H1 (cell line): ENCODE measurements at regions not wholly inside any gene's neighbourhood (a gene's known extent, or its start where the extent isn't known, plus 50 kb on each side); places are given as distances from the start of the nearest gene placed in this dataset.

Source experiments
- CTCF ChIA-PET: fragments of 300-600 bp; sonication (Branson Sonifier 250); formaldehyde crosslinking; loops from one replicate; lab custom pipeline; 2021; ENCODE audit not compliant: partially characterized antibody; lab: Charles Lee
- POLR2A ChIA-PET: fragments of 300-600 bp; sonication (Branson Sonifier 250); formaldehyde crosslinking; loops from one replicate; lab custom pipeline; 2021; ENCODE audit warnings: inconsistent platforms; ENCODE audit not compliant: partially characterized antibody; lab: Charles Lee
- DNase-seq, 2 experiments: peaks; one replicate each; pipeline versions ENCODE4 v3.0.0 to v3.0.0-alpha.2; 2010 to 2022; ENCODE audit warnings: low spot score in 2 of 2, low read depth in 1 of 2, mixed read lengths in 1 of 2
- FAIRE-seq: peaks from 2 replicates; lab custom pipeline; 2011; peaks lifted over from hg19 to GRCh38; lab: Jason Lieb, UNC
- H2AFZ ChIP-seq: 2 replicates; pipeline ENCODE4 v1.8.1; 2012; ENCODE audit warnings: low read length, inconsistent platforms
- H2AK5ac ChIP-seq: 2 replicates; pipeline ENCODE4 v1.6.1; 2013; ENCODE audit warnings: low read depth, low read length
- H2BK120ac ChIP-seq: replicated peaks from 2 replicates; pipeline ENCODE3; 2013; ENCODE audit warnings: low read depth, low read length, inconsistent platforms
- H2BK12ac ChIP-seq: 2 replicates; pipeline ENCODE4 v1.6.1; 2013; ENCODE audit warnings: low read depth, low read length
- H2BK15ac ChIP-seq: 2 replicates; pipeline ENCODE4 v1.6.1; 2013; ENCODE audit warnings: low read length
- H2BK20ac ChIP-seq: 2 replicates; pipeline ENCODE4 v1.6.1; 2013; ENCODE audit warnings: low read length
- H2BK5ac ChIP-seq: 2 replicates; pipeline ENCODE4 v1.6.1; 2013; ENCODE audit warnings: low read depth, low read length
- H3K14ac ChIP-seq: 2 replicates; pipeline ENCODE4 v1.6.1; 2013; ENCODE audit warnings: inconsistent platforms; ENCODE audit not compliant: insufficient read length
- H3K18ac ChIP-seq: 2 replicates; pipeline ENCODE4 v1.6.1; 2013; ENCODE audit warnings: low read length; ENCODE audit errors: extremely low read depth
- H3K23ac ChIP-seq: 2 replicates; pipeline ENCODE4 v1.6.1; 2013; ENCODE audit warnings: inconsistent platforms; ENCODE audit not compliant: insufficient read length
- H3K23me2 ChIP-seq: 2 replicates; pipeline ENCODE4 v1.6.1; 2013; ENCODE audit warnings: low read depth, low read length
- H3K27ac ChIP-seq: 2 replicates; pipeline ENCODE4 v1.6.1; 2011; ENCODE audit warnings: low read depth, low read length, inconsistent platforms
- H3K27me3 ChIP-seq, 4 experiments: replicated peaks in 1 of 4; 1 replicate in 1 of 4; 2 replicates in 3 of 4; pipeline versions ENCODE4 v1.6.1 to v1.8.1; 2011 to 2013; ENCODE audit warnings: low read length in 3 of 4, mild to moderate bottlenecking in 3 of 4, inconsistent platforms in 2 of 4, mixed read lengths in 2 of 4, moderate library complexity in 1 of 4; ENCODE audit not compliant: control insufficient read depth in 3 of 4, insufficient read depth in 3 of 4; ENCODE audit errors: extremely low read depth in 1 of 4
- H3K36me3 ChIP-seq, 4 experiments: 2 replicates each; pipeline versions ENCODE4 v1.6.1 to v1.8.1; 2011 to 2013; ENCODE audit warnings: mild to moderate bottlenecking in 4 of 4, low read length in 3 of 4, moderate library complexity in 2 of 4, control low read depth in 1 of 4, inconsistent platforms in 1 of 4; ENCODE audit not compliant: insufficient read depth in 4 of 4, control insufficient read depth in 2 of 4
- H3K4ac ChIP-seq: replicated peaks from 2 replicates; pipeline ENCODE3; 2013; ENCODE audit warnings: low read length, low read depth, mixed read lengths, inconsistent platforms; ENCODE audit not compliant: insufficient read length
- H3K4me1 ChIP-seq, 4 experiments: replicated peaks in 1 of 4; 1 replicate in 1 of 4; 2 replicates in 3 of 4; pipeline versions ENCODE4 v1.6.1 to v1.8.1; 2011 to 2013; ENCODE audit warnings: low read length in 3 of 4, inconsistent platforms in 2 of 4, mixed read lengths in 1 of 4; ENCODE audit not compliant: insufficient read depth in 4 of 4, control insufficient read depth in 3 of 4
- H3K4me2 ChIP-seq, 2 experiments: 2 replicates each; pipeline versions ENCODE4 v1.6.1 to v1.8.1; 2011 to 2013; ENCODE audit warnings: low read depth in 2 of 2, low read length in 2 of 2, control low read depth in 1 of 2, inconsistent platforms in 1 of 2, mild to moderate bottlenecking in 1 of 2; ENCODE audit not compliant: insufficient read depth in 1 of 2
- H3K4me3 ChIP-seq, 4 experiments: fragments of 200-600, 300-600 bp in 1 of 4; sonication (generic), shearing (Covaris generic), sonication (Bioruptor Twin) in 1 of 4; 2 replicates each; pipeline versions ENCODE4 v1.5.1 to v1.8.1; 2011 to 2016; ENCODE audit warnings: low read length in 4 of 4, low read depth in 3 of 4, control low read depth in 2 of 4, inconsistent platforms in 2 of 4, mild to moderate bottlenecking in 2 of 4, mixed read lengths in 1 of 4, moderate library complexity in 1 of 4; ENCODE audit not compliant: insufficient read depth in 2 of 4; ENCODE audit errors: extremely low read depth in 1 of 4
- H3K56ac ChIP-seq: replicated peaks from 2 replicates; pipeline ENCODE3; 2013; ENCODE audit warnings: low read depth, mild to moderate bottlenecking, mixed read lengths, low read length, inconsistent platforms; ENCODE audit not compliant: insufficient read length
- H3K79me1 ChIP-seq: 2 replicates; pipeline ENCODE4 v1.6.1; 2013; ENCODE audit warnings: low read depth, low read length, control low read depth
- H3K79me2 ChIP-seq, 2 experiments: 2 replicates each; pipeline versions ENCODE4 v1.6.1 to v1.8.1; 2012 to 2013; ENCODE audit warnings: low read length in 2 of 2, mild to moderate bottlenecking in 2 of 2, inconsistent platforms in 1 of 2; ENCODE audit not compliant: insufficient read depth in 2 of 2, control insufficient read depth in 1 of 2
- H3K9ac ChIP-seq, 4 experiments: replicated peaks in 1 of 4; 1 replicate in 1 of 4; 2 replicates in 3 of 4; pipeline versions ENCODE4 v1.6.1 to v1.8.1; 2011 to 2013; ENCODE audit warnings: low read depth in 3 of 4, low read length in 3 of 4, control low read depth in 2 of 4, mild to moderate bottlenecking in 2 of 4, moderate library complexity in 2 of 4, inconsistent platforms in 1 of 4; ENCODE audit errors: extremely low read depth in 1 of 4
- H3K9me3 ChIP-seq, 2 experiments: 2 replicates each; pipeline versions ENCODE4 v1.6.1 to v1.8.1; 2012 to 2013; ENCODE audit warnings: mild to moderate bottlenecking in 2 of 2, moderate library complexity in 2 of 2, control low read depth in 1 of 2, inconsistent platforms in 1 of 2, low read depth in 1 of 2, low read length in 1 of 2, mixed read lengths in 1 of 2; ENCODE audit not compliant: insufficient read depth in 2 of 2
- H4K20me1 ChIP-seq, 2 experiments: replicated peaks in 1 of 2; 2 replicates each; pipeline versions ENCODE3 to v1.8.1; 2011 to 2013; ENCODE audit warnings: inconsistent platforms in 2 of 2, low read length in 2 of 2, mild to moderate bottlenecking in 1 of 2; ENCODE audit not compliant: insufficient read depth in 2 of 2, control insufficient read depth in 1 of 2
- H4K5ac ChIP-seq: 2 replicates; pipeline ENCODE4 v1.6.1; 2013; ENCODE audit warnings: low read length, low read depth, mixed read lengths, inconsistent platforms; ENCODE audit not compliant: insufficient read length
- H4K8ac ChIP-seq: 2 replicates; pipeline ENCODE4 v1.8.0; 2013; ENCODE audit warnings: mild to moderate bottlenecking, moderate library complexity, low read length, inconsistent platforms; ENCODE audit not compliant: insufficient read depth; ENCODE audit errors: extremely low read depth
- H4K91ac ChIP-seq: replicated peaks from 2 replicates; pipeline ENCODE3; 2013; ENCODE audit warnings: low read length, mixed read lengths, inconsistent platforms; ENCODE audit not compliant: insufficient read length
- ASH2L ChIP-seq: fragments of 200-600, 300-600 bp; sonication (generic); IDR thresholded peaks from one replicate; pipeline ENCODE4 v1.7.1; 2017; ENCODE audit warnings: low read length
- BACH1 ChIP-seq: IDR thresholded peaks from 2 replicates; pipeline ENCODE4 v1.6.1; 2012; ENCODE audit warnings: low read length, improper control_type of control experiment
- CHD2 ChIP-seq: IDR thresholded peaks from 2 replicates; pipeline ENCODE4 v1.6.1; 2012; ENCODE audit warnings: low read length, improper control_type of control experiment
- CTBP2 ChIP-seq: IDR thresholded peaks from 2 replicates; pipeline ENCODE4 v1.7.0; 2011; ENCODE audit warnings: borderline replicate concordance, mild to moderate bottlenecking, moderate library complexity, mixed read lengths, low read length; ENCODE audit not compliant: insufficient read depth, insufficient read length
- GTF2F1 ChIP-seq: IDR thresholded peaks from 2 replicates; pipeline ENCODE4 v1.6.1; 2012; ENCODE audit warnings: low read depth, low read length, improper control_type of control experiment, borderline replicate concordance
- JUND ChIP-seq: IDR thresholded peaks from 2 replicates; pipeline ENCODE4 v1.6.1; 2011; ENCODE audit warnings: mild to moderate bottlenecking, improper control_type of control experiment, low read length
- NANOG ChIP-seq: IDR thresholded peaks from 2 replicates; pipeline ENCODE4 v1.6.1; 2011; ENCODE audit warnings: low read length, low read depth, mild to moderate bottlenecking, inconsistent platforms; ENCODE audit not compliant: insufficient read depth, poor library complexity, severe bottlenecking
- POLR2A ChIP-seq, 2 experiments: IDR thresholded peaks; 1 replicate in 1 of 2; 2 replicates in 1 of 2; pipeline ENCODE4 v1.6.1; 2011; ENCODE audit warnings: low read depth in 2 of 2, low read length in 2 of 2, mild to moderate bottlenecking in 2 of 2; ENCODE audit errors: control extremely low read depth in 1 of 2
- RFX5 ChIP-seq: IDR thresholded peaks from 2 replicates; pipeline ENCODE4 v1.6.1; 2011; ENCODE audit warnings: low read depth, low read length, improper control_type of control experiment, borderline replicate concordance
- RXRA ChIP-seq: IDR thresholded peaks from 2 replicates; pipeline ENCODE4 v1.6.1; 2011; ENCODE audit warnings: low read depth, mild to moderate bottlenecking, low read length, moderate library complexity; ENCODE audit not compliant: insufficient read depth
- SIN3A ChIP-seq, 2 experiments: IDR thresholded peaks in 1 of 2; conservative IDR thresholded peaks in 1 of 2; 2 replicates each; pipeline ENCODE4 v1.6.1; 2011 to 2012; ENCODE audit warnings: low read length in 2 of 2, improper control_type of control experiment in 1 of 2, low read depth in 1 of 2, mild to moderate bottlenecking in 1 of 2
- SIX5 ChIP-seq: IDR thresholded peaks from 2 replicates; pipeline ENCODE4 v1.6.1; 2011; ENCODE audit warnings: mild to moderate bottlenecking, low read depth, low read length
- SP1 ChIP-seq: IDR thresholded peaks from 2 replicates; pipeline ENCODE4 v1.6.1; 2011; ENCODE audit warnings: low read depth, low read length
- SUZ12 ChIP-seq: fragments of 200-600 bp; sonication (generic); IDR thresholded peaks from 2 replicates; pipeline ENCODE4 v1.6.1; 2012; ENCODE audit warnings: mild to moderate bottlenecking, inconsistent platforms, low read length, moderate library complexity, mixed read lengths
- TBP ChIP-seq: IDR thresholded peaks from 2 replicates; pipeline ENCODE4 v1.6.1; 2011; ENCODE audit warnings: low read depth, low read length, improper control_type of control experiment
- TCF12 ChIP-seq: IDR thresholded peaks from 2 replicates; pipeline ENCODE4 v1.6.1; 2011; ENCODE audit warnings: low read depth, mild to moderate bottlenecking, low read length

- 0 out of 4 replicates have a peak, but pooled peaks cover 0 to 4% of the 10 kb centered on the region in 2 experiments for H3K9me3 ChIP-seq
- no peak for DNase-seq
- CTCF ChIA-PET, result interaction anchor here (0.6 to 1.2 kb wide), 2 partner anchors 10 to 15 kb away, joined by 3 read pairs; no protein-coding TSS in a partner anchor
- no peak overlapping the region for H2AFZ ChIP-seq
- H3K4me3 ChIP-seq, result peak overlapping the region in 1 of 4 experiments; percentile 31; a peak in 1 of 8 replicates
- no peak overlapping the region for H2AK5ac ChIP-seq
- no peaks in the 10 kb centered on the region for H3K79me1 ChIP-seq
- H2BK12ac ChIP-seq, result no peak overlapping the region
- H3K36me3 ChIP-seq, result peaks cover 0 to 2% (median 0%) of the 10 kb centered on the region in 4 experiments; a peak in 1 of 8 replicates
- H4K20me1 ChIP-seq, result no peaks in the 10 kb centered on the region
- H3K18ac ChIP-seq, result no peak overlapping the region; the same call in 1 of the 2 replicates
- no peak overlapping the region for H2BK5ac ChIP-seq
- POLR2A ChIA-PET, result no interaction called here
- no peaks in the 10 kb centered on the region for H3K79me2 ChIP-seq
- FAIRE-seq, result no peak
- no peak overlapping the region for H3K23ac ChIP-seq
- H3K9ac ChIP-seq, result no peak overlapping the region
- H2BK15ac ChIP-seq, result no peak overlapping the region
- no peaks in the 10 kb centered on the region for H3K27me3 ChIP-seq
- no peak overlapping the region for H4K5ac ChIP-seq
- H3K4me2 ChIP-seq, result no peak overlapping the region
- H2BK120ac ChIP-seq, result no peak overlapping the region
- no peak overlapping the region for H3K4ac ChIP-seq
- H2BK20ac ChIP-seq, result no peak overlapping the region
- no peak overlapping the region for H4K91ac ChIP-seq
- no peaks in the 10 kb centered on the region; the same call in 1 of the 2 replicates for H3K23me2 ChIP-seq
- no peak overlapping the region for H4K8ac ChIP-seq
- peaks cover 0 to 12% (median 3%) of the 10 kb centered on the region in 4 experiments; a peak in 4 of 7 replicates for H3K4me1 ChIP-seq
- no peak overlapping the region for H3K56ac ChIP-seq
- no peak for TF ChIP-seq TBP
- TF ChIP-seq RXRA, result no peak
- TF ChIP-seq POLR2A (IDR thresholded peaks at IDR 0.05; ENCODE audit: control extremely low read depth in 1 of 2, low read depth in 2 of 2, low read length in 2 of 2), result no peak
- no peak for TF ChIP-seq SIN3A (conservative IDR thresholded peaks at IDR 0.05 in 1 of 2, IDR thresholded peaks at IDR 0.05 in 1 of 2; ENCODE audit: low read depth in 1 of 2, low read length in 2 of 2)
- no peak for TF ChIP-seq GTF2F1
- TF ChIP-seq JUND, result no peak
- no peak for TF ChIP-seq TCF12
- no peak for TF ChIP-seq CTBP2
- no peak for TF ChIP-seq NANOG
- no peak for TF ChIP-seq SUZ12
- no peak for TF ChIP-seq ASH2L
- no peak for TF ChIP-seq SIX5
- no peak for TF ChIP-seq SP1
- TF ChIP-seq CHD2, result no peak
- no peak for TF ChIP-seq BACH1
- TF ChIP-seq RFX5, result no peak
- no peak overlapping the region for H3K27ac ChIP-seq
- H3K14ac ChIP-seq, result no peak overlapping the region
Measured at GRCh38 chr21:20276377-20276776, 721.8 kb upstream of the NCAM2 start.
